Cardiac septum (tissue), 1 donor: ENCODE measurements at regions not wholly inside any gene's neighbourhood (a gene's known extent, or its start where the extent isn't known, plus 50 kb on each side); places are given as distances from the start of the nearest gene placed in this dataset.

ENCODE experiments used
- DNase-seq: peaks from one replicate; pipeline ENCODE4 v3.0.0-alpha.2; 2020; ENCODE audit warnings: low spot score
- intact Hi-C: fragments of 100-400 bp; cut with DNase I; formaldehyde crosslinking; loops from one replicate; pipeline ENCODE4 v1.14.0; 2022
- donor health status: DM: no; HTN: no; CAD: no.

DNA sequence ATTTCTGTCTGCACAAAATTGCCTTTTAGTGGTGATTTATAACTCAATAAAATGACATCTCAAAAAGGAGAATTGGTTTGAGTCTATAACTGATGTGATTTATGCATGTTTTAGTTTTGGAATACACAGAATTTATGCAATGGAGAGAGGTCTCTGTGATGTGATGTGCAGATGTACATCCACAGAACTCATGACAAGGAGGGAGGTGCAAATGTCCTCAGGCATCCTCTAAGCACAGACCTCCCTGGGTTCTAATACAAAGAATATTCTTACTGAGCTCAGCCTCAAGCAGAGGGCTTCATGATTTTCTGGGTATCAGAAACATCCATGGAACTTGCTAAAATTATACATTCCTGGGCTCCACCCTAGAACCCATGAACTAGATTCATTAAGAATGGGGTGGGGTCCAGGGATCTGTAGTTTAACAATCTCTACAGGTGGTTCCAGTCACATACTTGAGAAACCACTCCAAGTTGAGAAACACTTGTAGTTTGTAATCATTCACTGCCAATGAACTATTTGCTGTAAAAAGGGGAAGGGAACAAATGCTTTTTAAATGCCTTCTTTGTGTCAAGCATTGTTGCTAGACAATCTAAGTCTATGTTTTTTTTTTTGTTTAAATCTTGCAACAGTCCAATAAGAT is 60.2 kb upstream of the NEDD9 start:
- no peak for DNase-seq
- intact Hi-C loops = no loop called here

DNA sequence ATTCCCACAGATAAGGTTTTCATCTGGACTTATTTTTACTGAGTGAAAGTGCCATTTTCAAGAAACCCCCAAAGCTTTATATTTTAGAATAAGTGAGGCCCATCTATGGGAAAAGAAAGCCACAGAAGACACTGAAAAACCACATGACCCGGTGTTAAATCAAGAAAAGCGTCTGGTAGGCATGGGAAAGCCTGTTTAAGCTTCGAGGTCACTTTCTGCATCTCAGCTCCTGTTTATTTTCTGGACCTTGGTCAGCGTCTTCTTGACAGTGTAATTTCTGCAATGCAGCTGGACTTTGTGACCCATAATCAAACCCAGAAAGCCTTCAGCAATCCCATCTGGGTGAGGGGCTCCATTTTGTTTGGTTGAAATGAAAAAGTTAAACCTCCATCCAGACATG is 59.6 kb upstream of the NEDD9 start:
- intact Hi-C loops = no loop called here

DNA sequence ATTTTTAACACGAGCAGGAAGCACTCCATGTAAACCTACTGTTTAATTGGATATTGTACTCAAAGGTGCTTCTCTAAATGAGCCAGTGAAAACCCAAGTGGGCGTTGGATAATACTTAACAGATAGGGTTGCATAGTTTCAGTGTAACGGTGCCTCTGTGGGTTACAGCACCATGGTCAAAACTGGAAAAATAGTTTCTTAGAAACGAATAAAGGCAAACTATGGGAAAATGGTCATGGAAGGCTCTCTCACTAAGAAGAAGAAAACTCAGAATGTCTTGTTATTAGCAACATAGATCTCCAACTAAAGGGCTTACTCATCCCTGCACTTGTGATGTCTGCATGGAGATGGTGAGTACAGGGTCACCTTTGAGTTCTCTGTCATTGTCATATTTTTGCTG is 59.1 kb upstream of the NEDD9 start:
- intact Hi-C loops = no loop called here
- DNase-seq = no peak

More for the DNA sequence above, 59.6 kb upstream of the NEDD9 start:
- no peak for DNase-seq

DNA sequence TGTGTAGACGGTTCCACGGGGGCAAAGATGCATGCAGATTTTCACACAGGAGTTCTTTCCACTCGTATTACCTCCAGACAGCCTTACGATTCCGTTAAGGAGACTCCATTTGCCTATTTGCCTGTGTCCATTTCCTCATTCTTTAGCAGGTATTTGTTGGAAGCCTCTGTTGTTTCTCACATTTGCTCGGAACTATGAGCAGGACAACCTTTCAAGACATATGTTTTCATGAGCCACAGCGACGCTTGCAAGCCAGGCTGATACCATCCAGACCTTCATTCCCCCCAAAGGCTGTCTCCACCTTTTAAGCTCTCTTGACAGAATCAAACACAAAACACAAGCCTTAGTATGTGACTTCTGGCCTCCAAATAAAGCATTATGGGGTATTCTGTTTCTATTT is 57.6 kb upstream of the NEDD9 start:
- DNase-seq = no peak
- intact Hi-C loops = no loop called here

DNA sequence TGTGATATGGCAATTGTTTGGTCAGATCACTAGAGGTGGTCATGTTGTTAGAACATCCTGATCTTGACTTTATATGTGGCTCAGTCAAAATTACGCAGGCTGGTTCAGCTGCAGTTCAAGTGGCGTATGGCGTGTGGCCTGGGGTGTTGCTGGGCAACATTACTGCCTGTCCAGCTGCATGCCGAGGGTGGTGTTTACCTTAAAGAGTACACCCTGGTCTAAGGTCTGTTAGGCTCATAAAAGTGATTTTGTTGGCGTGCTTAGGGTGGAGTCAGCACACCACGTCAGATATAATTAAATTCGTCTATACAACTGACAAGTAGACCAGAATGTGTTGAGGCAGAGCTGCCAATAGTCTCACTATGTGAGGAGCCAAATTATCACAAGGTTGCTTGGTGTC is 55.6 kb upstream of the NEDD9 start:
- intact Hi-C loops = no loop called here
- DNase-seq = no peak

DNA sequence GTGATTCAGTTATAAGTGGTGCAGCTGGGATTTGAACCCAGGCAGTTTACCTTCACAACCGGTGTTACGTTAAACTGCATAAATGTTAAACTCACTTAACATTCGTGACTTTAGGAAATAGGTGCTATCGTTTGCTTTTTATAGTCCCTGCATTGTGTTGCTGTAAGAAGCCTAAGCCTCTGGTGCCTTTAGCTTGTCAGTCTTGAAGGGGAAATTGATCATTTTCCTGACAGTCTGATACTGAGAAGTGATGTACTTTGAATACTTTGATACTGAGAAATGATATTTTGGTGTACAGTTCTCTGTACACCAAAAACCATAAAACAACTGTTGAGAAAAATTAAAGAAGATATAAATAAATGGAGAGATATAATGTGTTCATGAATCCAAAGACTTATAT is 52.5 kb upstream of the NEDD9 start:
- DNase-seq = no peak
- intact Hi-C loops = no loop called here

DNA sequence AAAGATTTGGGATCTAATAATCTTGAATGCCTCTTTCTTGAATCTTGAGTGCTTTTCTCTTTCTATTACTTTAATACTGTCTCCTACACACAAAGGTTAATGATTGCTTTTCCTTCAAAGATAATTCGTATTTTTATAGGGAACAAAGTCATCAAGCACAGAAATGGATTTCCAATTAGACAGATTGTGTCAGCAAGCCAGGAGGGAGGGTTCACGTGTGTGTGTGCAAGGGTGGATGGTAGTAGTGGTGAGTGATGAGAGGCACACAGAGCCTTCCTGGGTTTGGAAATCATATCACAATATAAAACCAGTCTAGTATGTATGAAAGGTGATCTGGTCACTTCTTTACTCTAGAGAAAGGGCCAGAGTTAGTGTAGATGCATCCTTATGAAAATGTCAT is 51.2 kb upstream of the NEDD9 start:
- intact Hi-C loops = no loop called here

DNA sequence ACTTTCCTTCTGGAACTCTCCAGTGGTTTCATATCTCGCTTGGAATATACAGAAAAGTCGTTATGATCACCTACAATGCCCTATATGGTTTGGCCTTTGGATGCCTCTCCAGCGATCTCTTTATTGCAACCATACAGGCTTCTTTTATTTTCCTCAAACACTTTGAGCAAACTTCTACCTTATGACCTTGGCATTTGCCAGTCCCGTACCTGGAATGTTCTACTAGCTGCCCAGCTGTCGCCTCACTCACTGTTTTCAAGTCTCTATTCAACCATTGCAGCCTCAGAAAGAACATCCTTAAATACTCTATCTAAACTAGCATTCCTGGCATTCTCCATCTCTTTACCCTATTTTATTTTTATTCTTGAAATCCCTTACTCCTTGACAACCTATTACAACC is 50.4 kb upstream of the NEDD9 start:
- intact Hi-C loops = no loop called here

More for the DNA sequence above, 51.2 kb upstream of the NEDD9 start:
- DNase-seq = no peak

More for the DNA sequence above, 50.4 kb upstream of the NEDD9 start:
- DNase-seq = no peak
